ENCODE measurements at regions not wholly inside any gene's neighbourhood (a gene's known extent, or its start where the extent isn't known, plus 50 kb on each side); places are given as distances from the start of the nearest gene placed in this dataset.
A peak's percentile ranks its signal among the peaks of the same experiment; 100 is the strongest.
"Not testable (repeated sequence)": the region's sequence is repeated elsewhere in the genome, so short reads cannot be mapped to it uniquely, and the experiment has no call there.

- no peak overlapping the region for H3K27ac ChIP-seq
- H3K9me3 ChIP-seq, result no peaks in the 10 kb centered on the region
- no peak overlapping the region for H3K4me3 ChIP-seq
- no peak for TF ChIP-seq CTCF (IDR thresholded peaks at IDR 0.05)
- H3K36me3 ChIP-seq, result no peaks in the 10 kb centered on the region
- no peaks in the 10 kb centered on the region for H3K4me1 ChIP-seq
- H3K27me3 ChIP-seq, result no peaks in the 10 kb centered on the region
- peak in 1 of 3 donors; percentile 18 for DNase-seq
Measured at GRCh38 chr10:71093531-71093930, 118.8 kb upstream of the UNC5B start.

GRCh38 chr10:71094712-71095390 lies 117.5 kb upstream of the UNC5B start:
- Histone ChIP-seq H3K4me1 (no peaks in the 10 kb centered on the region), H3K36me3 (no peaks in the 10 kb centered on the region), H3K27me3 (no peaks in the 10 kb centered on the region), H3K4me3 (no peak overlapping the region), H3K27ac (no peak overlapping the region), H3K9me3 (no peaks in the 10 kb centered on the region)
- no peak for TF ChIP-seq CTCF (IDR thresholded peaks at IDR 0.05)
- no peak for TF ChIP-seq POLR2A (IDR thresholded peaks at IDR 0.05)
- no peak for DNase-seq

- DNase-seq, result no peak
- Histone ChIP-seq H3K27ac (no peak overlapping the region), H3K4me3 (no peak overlapping the region), H3K4me1 (no peaks in the 10 kb centered on the region), H3K27me3 (no peaks in the 10 kb centered on the region), H3K9me3 (no peaks in the 10 kb centered on the region), H3K36me3 (no peaks in the 10 kb centered on the region)
- TF ChIP-seq POLR2A (IDR thresholded peaks at IDR 0.05) (no peak), CTCF (IDR thresholded peaks at IDR 0.05) (no peak)
Measured at GRCh38 chr10:71099731-71100361, 112.5 kb upstream of the UNC5B start.

GRCh38 chr10:71103961-71104360 lies 108.4 kb upstream of the UNC5B start:
- no peaks in the 10 kb centered on the region for H3K27me3 ChIP-seq
- H3K4me1 ChIP-seq, result no peaks in the 10 kb centered on the region
- TF ChIP-seq POLR2A (IDR thresholded peaks at IDR 0.05) (no peak), CTCF (IDR thresholded peaks at IDR 0.05) (no peak)
- no peak for DNase-seq
- no peak overlapping the region for H3K27ac ChIP-seq
- no peak overlapping the region for H3K4me3 ChIP-seq
- no peaks in the 10 kb centered on the region for H3K36me3 ChIP-seq
- no peaks in the 10 kb centered on the region for H3K9me3 ChIP-seq

GRCh38 chr10:71106151-71106550 lies 106.2 kb upstream of the UNC5B start:
- not testable (repeated sequence) for H3K27ac ChIP-seq, DNase-seq, H3K9me3 ChIP-seq, H3K36me3 ChIP-seq, H3K27me3 ChIP-seq, H3K4me1 ChIP-seq, H3K4me3 ChIP-seq

GRCh38 chr10:71107117-71107516 lies 105.3 kb upstream of the UNC5B start:
- not testable (repeated sequence) for H3K36me3 ChIP-seq, DNase-seq

GRCh38 chr10:71108042-71108441 lies 104.3 kb upstream of the UNC5B start:
- H3K4me1 ChIP-seq, H3K36me3 ChIP-seq, H3K27ac ChIP-seq, DNase-seq, H3K4me3 ChIP-seq, H3K27me3 ChIP-seq, H3K9me3 ChIP-seq: not testable (repeated sequence)

More at GRCh38 chr10:71107117-71107516, 105.3 kb upstream of the UNC5B start:
- not testable (repeated sequence) for H3K27me3 ChIP-seq, H3K4me1 ChIP-seq, H3K9me3 ChIP-seq, H3K27ac ChIP-seq, H3K4me3 ChIP-seq
